GM23248 (cell line): ENCODE measurements at regions not wholly inside any gene's neighbourhood (a gene's known extent, or its start where the extent isn't known, plus 50 kb on each side); places are given as distances from the start of the nearest gene placed in this dataset.

ENCODE experiments used
- EZH2 ChIP-seq: fragments of 200-600 bp; sonication (generic); IDR thresholded peaks from 2 replicates; pipeline ENCODE4 v1.6.1; 2018; ENCODE audit warnings: antibody characterized with exemption, mild to moderate bottlenecking; ENCODE audit not compliant: insufficient read depth, poor library complexity, severe bottlenecking
- EZH2phosphoT487 ChIP-seq: fragments of 200-600 bp; sonication (generic); IDR thresholded peaks from 2 replicates; pipeline ENCODE4 v1.6.1; 2018; ENCODE audit warnings: antibody characterized with exemption, moderate library complexity, mild to moderate bottlenecking, low read depth; ENCODE audit not compliant: insufficient read depth

DNA sequence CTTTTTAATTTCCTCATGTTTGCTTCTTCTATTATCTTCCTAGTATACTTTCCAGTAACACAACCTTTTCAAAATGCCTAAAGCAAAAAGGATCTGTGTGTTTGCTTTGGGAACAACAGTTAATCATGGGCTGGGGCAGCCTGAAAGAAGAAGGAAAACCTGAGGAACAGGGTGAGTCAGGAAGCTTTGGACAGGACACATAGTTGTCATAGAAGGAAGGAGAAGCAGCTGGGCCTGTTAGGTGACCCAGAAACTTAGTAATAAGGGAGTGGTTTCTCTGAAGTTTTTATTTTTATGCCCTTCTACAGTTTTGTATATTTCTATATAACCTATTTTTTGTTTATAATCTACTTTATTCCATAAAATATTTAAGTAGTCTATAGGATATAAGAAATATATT, 61.4 kb downstream of the CD24 start:
- TF ChIP-seq EZH2phosphoT487 (no peak), EZH2 (no peak)
